GM10266 (cell line): ENCODE measurements at regions not wholly inside any gene's neighbourhood (a gene's known extent, or its start where the extent isn't known, plus 50 kb on each side); places are given as distances from the start of the nearest gene placed in this dataset.
"Not testable (repeated sequence)": the region's sequence is repeated elsewhere in the genome, so short reads cannot be mapped to it uniquely, and the experiment has no call there.

ENCODE experiments used
- DNase-seq: peaks from one replicate; pipeline ENCODE4 v3.0.0; 2012; ENCODE audit errors: extremely low spot score
- CTCF ChIP-seq: IDR thresholded peaks from 2 replicates; pipeline ENCODE4 v1.5.1; 2012; ENCODE audit warnings: mild to moderate bottlenecking, low read depth; ENCODE audit not compliant: control insufficient read depth, insufficient read depth; ENCODE audit errors: missing control alignments

DNA sequence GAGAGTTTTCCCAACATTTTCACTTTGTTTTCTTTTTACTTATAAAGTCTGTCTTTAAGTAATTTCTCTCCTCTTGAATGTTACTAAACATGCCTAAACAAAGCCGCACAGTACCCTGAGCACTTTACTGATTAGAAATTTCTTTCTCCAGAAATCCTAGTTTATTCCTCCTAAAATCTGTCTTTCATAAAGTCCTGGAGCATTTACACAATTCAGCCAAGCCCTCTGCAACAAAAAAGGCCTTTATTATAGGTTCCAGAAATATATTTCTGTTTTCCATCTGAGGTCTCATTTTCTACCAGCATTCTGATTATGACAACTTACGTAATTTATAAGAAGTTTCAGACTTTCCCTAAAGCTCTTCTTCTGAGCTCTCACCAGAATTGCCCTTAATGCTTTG is 549.5 kb upstream of the OLFM3 start:
- no peak for DNase-seq
- TF ChIP-seq CTCF: no peak

GRCh38 chr1:102535829-102536505 is 539.2 kb upstream of the OLFM3 start:
- DNase-seq: no peak
- TF ChIP-seq CTCF: no peak

DNA sequence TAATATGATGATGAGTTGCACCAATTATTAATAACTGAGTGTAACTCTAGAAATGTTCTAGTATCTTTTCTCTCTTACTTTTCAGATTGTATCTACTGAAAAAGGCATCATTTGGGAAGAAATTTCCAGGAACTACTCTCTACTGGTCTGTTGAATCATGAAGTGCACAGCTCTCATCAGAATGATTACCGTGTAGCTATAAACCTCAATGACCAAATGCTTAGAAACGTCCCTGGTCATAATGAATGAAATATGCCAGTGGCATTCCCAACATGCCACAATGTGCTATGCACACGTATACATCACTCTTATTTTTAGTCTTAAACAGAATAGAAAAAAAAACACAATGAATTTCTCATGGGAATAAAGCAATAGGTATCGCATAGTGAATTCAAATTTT is 534.3 kb upstream of the OLFM3 start:
- TF ChIP-seq CTCF: no peak
- DNase-seq: no peak

- no peak for DNase-seq
- TF ChIP-seq CTCF: no peak
Measured at GRCh38 chr1:102529446-102529845, 532.7 kb upstream of the OLFM3 start.

DNA sequence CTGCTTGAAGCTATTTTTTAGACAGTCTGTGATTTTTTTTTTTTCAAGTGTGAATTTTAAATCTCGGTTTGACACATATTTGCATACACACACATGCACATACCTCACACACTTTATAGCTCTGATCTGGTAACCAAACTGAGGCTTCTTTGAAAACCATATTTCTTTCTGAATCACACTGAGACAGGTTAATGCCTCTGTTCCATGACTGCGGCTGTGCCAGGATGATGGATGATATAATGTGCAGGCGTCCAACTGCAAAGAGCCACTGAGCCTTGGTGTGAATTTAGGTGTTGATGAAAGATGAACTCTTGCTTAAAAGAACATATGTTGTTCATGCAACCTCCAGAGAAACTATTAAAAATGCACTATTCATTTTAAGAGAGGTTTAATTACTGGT is 504.0 kb upstream of the OLFM3 start:
- TF ChIP-seq CTCF: no peak
- DNase-seq: no peak

DNA sequence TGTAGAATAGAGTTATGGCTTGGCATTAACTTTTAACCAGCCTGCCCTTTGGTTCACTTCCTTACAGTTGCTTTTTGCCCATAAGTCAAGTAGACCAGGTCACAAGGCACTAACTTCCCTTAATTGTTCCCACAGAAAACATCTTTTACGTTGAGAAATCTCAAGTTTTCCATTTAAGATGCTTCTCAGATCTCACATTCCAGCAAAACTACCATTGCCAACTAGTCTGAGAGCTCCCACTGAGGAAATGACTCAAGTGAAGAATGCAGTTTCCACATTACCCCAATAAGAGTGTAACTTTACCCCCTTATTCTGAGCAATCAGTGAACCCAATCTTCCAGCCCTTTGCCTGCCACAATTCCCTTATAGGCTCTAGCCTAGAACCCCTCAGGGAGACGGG is 502.2 kb upstream of the OLFM3 start:
- no peak for DNase-seq
- TF ChIP-seq CTCF: no peak

DNA sequence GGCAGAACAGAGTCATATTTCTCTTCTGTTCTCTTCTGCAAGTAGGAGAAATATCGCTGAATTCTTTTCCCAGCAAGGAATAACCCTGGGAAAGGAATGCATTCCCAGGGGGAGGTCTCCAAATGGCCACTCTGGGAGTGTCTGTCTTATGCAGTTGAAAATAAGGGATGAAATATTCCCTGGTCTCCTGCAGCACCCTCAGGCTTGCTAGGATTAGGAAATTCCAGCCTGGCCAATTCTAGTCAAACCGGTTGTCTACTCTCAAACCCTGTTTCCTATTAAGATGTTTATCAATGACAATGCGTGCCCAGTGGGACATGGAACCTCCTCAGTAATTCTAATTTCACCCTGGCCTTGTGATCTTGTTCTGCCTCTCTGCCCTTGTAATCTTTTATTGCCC is 501.1 kb upstream of the OLFM3 start:
- not testable (repeated sequence) for DNase-seq

GRCh38 chr1:102472520-102472919 is 475.8 kb upstream of the OLFM3 start:
- no peak for TF ChIP-seq CTCF
- DNase-seq: no peak
